A673 (cell line): ENCODE measurements at regions not wholly inside any gene's neighbourhood (a gene's known extent, or its start where the extent isn't known, plus 50 kb on each side); places are given as distances from the start of the nearest gene placed in this dataset.

Experiments
- BruUV-seq: library from RNA; stranded (reverse); fragments of 400-500 nt; replicated peaks from 2 replicates; lab custom pipeline; 2021; lab: Mats Ljungman, UMichigan
- CTCF ChIA-PET: fragments of 300-600 bp; sonication (Branson Sonifier 250); formaldehyde crosslinking; loops from one replicate; lab custom pipeline; 2022; ENCODE audit warnings: antibody characterized with exemption; lab: Charles Lee
- POLR2A ChIA-PET: fragments of 300-600 bp; sonication (Branson Sonifier 250); formaldehyde crosslinking; loops from one replicate; lab custom pipeline; 2022; ENCODE audit warnings: antibody characterized with exemption; ENCODE audit not compliant: low non-redundant PET; lab: Charles Lee
- DNase-seq: peaks from one replicate; pipeline ENCODE4 v3.0.0-alpha.2; 2015; ENCODE audit warnings: low spot score
- H3K27ac ChIP-seq: fragments of 200-600 bp; sonication (generic); 2 replicates; pipeline ENCODE4 v1.5.1; 2016; ENCODE audit warnings: mixed run types, low read depth, mild to moderate bottlenecking, mixed read lengths, antibody characterized with exemption, low read length; ENCODE audit not compliant: poor library complexity, severe bottlenecking
- H3K27me3 ChIP-seq: fragments of 200-600 bp; sonication (generic); replicated peaks from 2 replicates; pipeline ENCODE4 v1.6.1; 2017; ENCODE audit warnings: mixed run types, low read depth, mild to moderate bottlenecking, mixed read lengths, antibody characterized with exemption, low read length; ENCODE audit not compliant: insufficient read depth, poor library complexity
- H3K36me3 ChIP-seq: fragments of 200-600 bp; sonication (generic); 2 replicates; pipeline ENCODE4 v1.6.1; 2016; ENCODE audit warnings: mixed run types, mild to moderate bottlenecking, mixed read lengths, antibody characterized with exemption, low read length; ENCODE audit not compliant: insufficient read depth, poor library complexity, severe bottlenecking
- H3K4me1 ChIP-seq: fragments of 200-600 bp; sonication (generic); 2 replicates; pipeline ENCODE4 v1.6.1; 2017; ENCODE audit warnings: mixed run types, mild to moderate bottlenecking, mixed read lengths, antibody characterized with exemption, low read length; ENCODE audit not compliant: insufficient read depth, poor library complexity, severe bottlenecking
- H3K4me3 ChIP-seq: fragments of 200-600 bp; sonication (generic); 2 replicates; pipeline ENCODE4 v1.5.1; 2016; ENCODE audit warnings: low read depth, mixed run types, mild to moderate bottlenecking, mixed read lengths, low read length; ENCODE audit not compliant: poor library complexity, severe bottlenecking
- H3K9me3 ChIP-seq: fragments of 200-600 bp; sonication (generic); 2 replicates; pipeline ENCODE4 v1.6.1; 2016; ENCODE audit warnings: mixed run types, low read depth, mild to moderate bottlenecking, mixed read lengths, antibody characterized with exemption, low read length; ENCODE audit not compliant: poor library complexity, severe bottlenecking
- EZH2 ChIP-seq: fragments of 200-600 bp; sonication (generic); IDR thresholded peaks from 2 replicates; pipeline ENCODE4 v1.6.1; 2017; ENCODE audit warnings: borderline replicate concordance, low read depth, mild to moderate bottlenecking, mixed read lengths, antibody characterized with exemption, low read length; ENCODE audit not compliant: poor library complexity, severe bottlenecking
- intact Hi-C: fragments of 100-400 bp; cut with micrococcal nuclease; formaldehyde crosslinking; loops from one replicate; pipeline ENCODE4 v1.10.0; 2022; ENCODE audit not compliant: unreplicated experiment
- TF ChIP-seq, protein P1 (sequence below): fragments of 300-800, 200-600 bp; sonication (generic); conservative IDR thresholded peaks from 2 replicates; pipeline ENCODE4 v1.5.1; 2017; ENCODE audit warnings: low read depth, mild to moderate bottlenecking, antibody characterized with exemption, low read length, moderate library complexity, mixed read lengths

- H3K4me3 ChIP-seq = no peak overlapping the region
- ChIA-PET POLR2A (no interaction called here), CTCF (no interaction called here)
- H3K4me1 ChIP-seq = no peaks in the 10 kb centered on the region
- no peaks in the 10 kb centered on the region for H3K36me3 ChIP-seq
- no peak overlapping the region for H3K27ac ChIP-seq
- peaks cover 22% of the 10 kb centered on the region for H3K27me3 ChIP-seq
- intact Hi-C loops = no loop called here
- no TSS peak for BruUV-seq
- no peak for TF ChIP-seq EZH2
- TF ChIP-seq, protein P1, sequence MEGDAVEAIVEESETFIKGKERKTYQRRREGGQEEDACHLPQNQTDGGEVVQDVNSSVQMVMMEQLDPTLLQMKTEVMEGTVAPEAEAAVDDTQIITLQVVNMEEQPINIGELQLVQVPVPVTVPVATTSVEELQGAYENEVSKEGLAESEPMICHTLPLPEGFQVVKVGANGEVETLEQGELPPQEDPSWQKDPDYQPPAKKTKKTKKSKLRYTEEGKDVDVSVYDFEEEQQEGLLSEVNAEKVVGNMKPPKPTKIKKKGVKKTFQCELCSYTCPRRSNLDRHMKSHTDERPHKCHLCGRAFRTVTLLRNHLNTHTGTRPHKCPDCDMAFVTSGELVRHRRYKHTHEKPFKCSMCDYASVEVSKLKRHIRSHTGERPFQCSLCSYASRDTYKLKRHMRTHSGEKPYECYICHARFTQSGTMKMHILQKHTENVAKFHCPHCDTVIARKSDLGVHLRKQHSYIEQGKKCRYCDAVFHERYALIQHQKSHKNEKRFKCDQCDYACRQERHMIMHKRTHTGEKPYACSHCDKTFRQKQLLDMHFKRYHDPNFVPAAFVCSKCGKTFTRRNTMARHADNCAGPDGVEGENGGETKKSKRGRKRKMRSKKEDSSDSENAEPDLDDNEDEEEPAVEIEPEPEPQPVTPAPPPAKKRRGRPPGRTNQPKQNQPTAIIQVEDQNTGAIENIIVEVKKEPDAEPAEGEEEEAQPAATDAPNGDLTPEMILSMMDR = no peak
- DNase-seq = no peak
- no peaks in the 10 kb centered on the region for H3K9me3 ChIP-seq
Measured at GRCh38 chr1:213550804-213551203, 437.0 kb upstream of the PROX1 start.

DNA sequence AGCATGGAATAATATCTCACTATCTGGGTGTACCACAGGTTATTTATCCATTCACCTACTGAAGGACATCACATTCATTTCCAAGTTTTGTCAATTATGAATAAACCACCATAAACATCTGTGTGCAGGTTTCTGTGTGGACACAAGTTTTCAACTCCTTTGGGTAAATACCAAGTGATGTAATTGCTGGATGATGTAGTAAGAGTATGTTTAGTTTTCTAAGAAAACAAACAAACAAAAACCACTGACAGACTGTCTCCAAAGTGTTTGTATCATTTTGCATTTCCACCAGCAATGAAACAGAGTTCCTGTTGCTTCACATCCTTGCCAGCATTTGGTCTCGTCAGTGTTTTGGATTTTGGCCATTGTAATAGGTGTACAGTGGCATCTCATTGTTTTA lies 435.7 kb upstream of the PROX1 start:
- Histone ChIP-seq H3K4me3 (no peak overlapping the region), H3K9me3 (no peaks in the 10 kb centered on the region), H3K4me1 (no peaks in the 10 kb centered on the region), H3K27me3 (peaks cover 22% of the 10 kb centered on the region), H3K27ac (no peak overlapping the region), H3K36me3 (no peaks in the 10 kb centered on the region)
- no peak for TF ChIP-seq EZH2
- TF ChIP-seq, protein P1 = no peak
- intact Hi-C loops = no loop called here
- POLR2A ChIA-PET = no interaction called here
- CTCF ChIA-PET = no interaction called here
- DNase-seq = no peak
- BruUV-seq = no TSS peak

DNA sequence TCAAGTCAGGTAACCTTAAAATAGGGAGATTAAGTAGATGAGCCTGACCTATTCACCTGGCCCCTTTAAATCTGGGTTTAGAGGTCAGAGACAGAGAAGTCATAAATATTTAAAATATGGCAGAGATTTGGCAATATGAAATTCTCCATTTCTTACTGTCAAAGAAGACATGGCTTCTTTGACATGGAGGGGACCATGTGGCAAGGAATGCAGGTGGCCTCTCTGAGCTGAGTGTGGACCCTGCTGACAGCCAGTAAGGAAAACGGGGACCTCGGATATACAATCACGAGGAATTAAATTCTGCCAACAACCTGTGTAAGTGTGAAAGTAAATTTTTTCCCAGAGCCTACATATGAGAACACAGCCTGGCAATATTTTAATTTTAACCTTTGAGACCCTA lies 427.5 kb upstream of the PROX1 start:
- Histone ChIP-seq H3K27me3 (no peaks in the 10 kb centered on the region), H3K9me3 (no peaks in the 10 kb centered on the region), H3K4me1 (no peaks in the 10 kb centered on the region), H3K36me3 (no peaks in the 10 kb centered on the region), H3K4me3 (no peak overlapping the region), H3K27ac (no peak overlapping the region)
- no peak for DNase-seq
- intact Hi-C loops = no loop called here
- CTCF ChIA-PET = no interaction called here
- POLR2A ChIA-PET = no interaction called here
- TF ChIP-seq, protein P1 = no peak
- TF ChIP-seq EZH2 = no peak
- no TSS peak for BruUV-seq
